ENCODE measurements at regions not wholly inside any gene's neighbourhood (a gene's known extent, or its start where the extent isn't known, plus 50 kb on each side); places are given as distances from the start of the nearest gene placed in this dataset.

GRCh38 chr16:65961476-65962143, 404.9 kb upstream of the CDH5 start:
- no peak for DNase-seq (ENCODE audit: low spot score)
- no peak for TF ChIP-seq CTCF (IDR thresholded peaks at IDR 0.05; ENCODE audit: extremely low read depth, missing control alignments)

GRCh38 chr16:65959983-65960382, 406.5 kb upstream of the CDH5 start:
- DNase-seq (ENCODE audit: low spot score): no peak
- no peak for TF ChIP-seq CTCF (IDR thresholded peaks at IDR 0.05; ENCODE audit: extremely low read depth, missing control alignments)

- TF ChIP-seq CTCF (IDR thresholded peaks at IDR 0.05; ENCODE audit: extremely low read depth, missing control alignments): no peak
- DNase-seq (ENCODE audit: low spot score): no peak
These were observed 408.4 kb upstream of the CDH5 start for GRCh38 chr16:65958086-65958485.

- no peak for DNase-seq (ENCODE audit: low spot score)
- TF ChIP-seq CTCF (IDR thresholded peaks at IDR 0.05; ENCODE audit: extremely low read depth, missing control alignments): no peak
These were observed 410.4 kb upstream of the CDH5 start for GRCh38 chr16:65956100-65956499.

- no peak for TF ChIP-seq CTCF (IDR thresholded peaks at IDR 0.05; ENCODE audit: extremely low read depth, missing control alignments)
- no peak for DNase-seq (ENCODE audit: low spot score)
These were observed 412.0 kb upstream of the CDH5 start for GRCh38 chr16:65954446-65954845.

GRCh38 chr16:65950211-65950610, 416.3 kb upstream of the CDH5 start:
- TF ChIP-seq CTCF (IDR thresholded peaks at IDR 0.05; ENCODE audit: extremely low read depth, missing control alignments): no peak
- no peak for DNase-seq (ENCODE audit: low spot score)

- DNase-seq (ENCODE audit: low spot score): no peak
- no peak for TF ChIP-seq CTCF (IDR thresholded peaks at IDR 0.05; ENCODE audit: extremely low read depth, missing control alignments)
These were observed 418.1 kb upstream of the CDH5 start for GRCh38 chr16:65948361-65948760.
